ENCODE measurements at regions not wholly inside any gene's neighbourhood (a gene's known extent, or its start where the extent isn't known, plus 50 kb on each side); places are given as distances from the start of the nearest gene placed in this dataset.

DNA sequence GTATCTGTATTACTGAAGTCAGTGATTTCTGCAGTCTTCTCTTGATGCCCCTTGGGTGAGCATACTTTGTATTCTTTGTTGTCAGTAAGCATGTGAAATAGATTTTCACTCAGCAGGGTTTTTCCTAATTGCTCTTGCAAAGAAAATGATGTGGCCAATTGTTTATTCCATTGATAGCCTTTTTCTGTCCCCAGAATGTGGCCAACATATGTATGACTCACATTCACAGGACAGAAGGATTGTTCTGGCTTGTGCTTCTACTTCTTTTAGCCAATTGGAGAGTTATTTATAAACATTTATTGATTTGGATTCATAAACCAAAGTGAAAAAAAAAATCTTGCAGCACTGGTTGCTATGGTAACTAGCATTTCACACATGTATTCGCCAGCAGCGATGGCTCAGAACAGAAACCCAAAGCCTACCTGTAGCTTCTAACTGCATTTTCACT, 54.4 kb upstream of the RBM24 start:
- no peak for TF ChIP-seq POLR2A (IDR thresholded peaks at IDR 0.05)
- TF ChIP-seq, protein P1, sequence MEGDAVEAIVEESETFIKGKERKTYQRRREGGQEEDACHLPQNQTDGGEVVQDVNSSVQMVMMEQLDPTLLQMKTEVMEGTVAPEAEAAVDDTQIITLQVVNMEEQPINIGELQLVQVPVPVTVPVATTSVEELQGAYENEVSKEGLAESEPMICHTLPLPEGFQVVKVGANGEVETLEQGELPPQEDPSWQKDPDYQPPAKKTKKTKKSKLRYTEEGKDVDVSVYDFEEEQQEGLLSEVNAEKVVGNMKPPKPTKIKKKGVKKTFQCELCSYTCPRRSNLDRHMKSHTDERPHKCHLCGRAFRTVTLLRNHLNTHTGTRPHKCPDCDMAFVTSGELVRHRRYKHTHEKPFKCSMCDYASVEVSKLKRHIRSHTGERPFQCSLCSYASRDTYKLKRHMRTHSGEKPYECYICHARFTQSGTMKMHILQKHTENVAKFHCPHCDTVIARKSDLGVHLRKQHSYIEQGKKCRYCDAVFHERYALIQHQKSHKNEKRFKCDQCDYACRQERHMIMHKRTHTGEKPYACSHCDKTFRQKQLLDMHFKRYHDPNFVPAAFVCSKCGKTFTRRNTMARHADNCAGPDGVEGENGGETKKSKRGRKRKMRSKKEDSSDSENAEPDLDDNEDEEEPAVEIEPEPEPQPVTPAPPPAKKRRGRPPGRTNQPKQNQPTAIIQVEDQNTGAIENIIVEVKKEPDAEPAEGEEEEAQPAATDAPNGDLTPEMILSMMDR (IDR thresholded peaks at IDR 0.05), result no peak
